PFSK-1 (cell line): ENCODE measurements at regions not wholly inside any gene's neighbourhood (a gene's known extent, or its start where the extent isn't known, plus 50 kb on each side); places are given as distances from the start of the nearest gene placed in this dataset.

Experiments used
- FOXP2 ChIP-seq: optimal IDR thresholded peaks from 2 replicates; pipeline ENCODE3; 2011; ENCODE audit warnings: borderline replicate concordance, control low read depth, inconsistent platforms; ENCODE audit not compliant: insufficient read depth; ENCODE audit errors: extremely low read length, extremely low read depth
- POLR2AphosphoS5 ChIP-seq: IDR thresholded peaks from 2 replicates; pipeline ENCODE4 v1.6.1; 2012; ENCODE audit warnings: low read depth, mild to moderate bottlenecking, control low read depth, low read length, moderate library complexity
- REST ChIP-seq, 2 experiments: IDR thresholded peaks; 2 replicates each; pipeline versions ENCODE4 v1.6.1 to v1.8.0; 2011 to 2012; ENCODE audit warnings: low read depth in 2 of 2, low read length in 2 of 2, control low read depth in 1 of 2, inconsistent platforms in 1 of 2, mild to moderate bottlenecking in 1 of 2, moderate library complexity in 1 of 2; ENCODE audit not compliant: insufficient read depth in 1 of 2
- SIN3A ChIP-seq: IDR thresholded peaks from 2 replicates; pipeline ENCODE4 v1.6.1; 2012; ENCODE audit warnings: mild to moderate bottlenecking, low read length, moderate library complexity, borderline replicate concordance; ENCODE audit not compliant: insufficient read depth
- TAF1 ChIP-seq: IDR thresholded peaks from 2 replicates; pipeline ENCODE4 v1.6.1; 2012; ENCODE audit warnings: low read length, control low read depth, borderline replicate concordance; ENCODE audit not compliant: insufficient read depth

- TF ChIP-seq TAF1, result no peak
- TF ChIP-seq POLR2AphosphoS5, result no peak
- no peak for TF ChIP-seq REST (IDR thresholded peaks at IDR 0.05; ENCODE audit: insufficient read depth in 1 of 2, low read depth in 2 of 2, low read length in 2 of 2)
- no peak for TF ChIP-seq SIN3A
- no peak for TF ChIP-seq FOXP2
Observed at GRCh38 chr20:19114410-19114809, 98.0 kb upstream of the SLC24A3 start.
